GM12891 (cell line): ENCODE measurements at regions not wholly inside any gene's neighbourhood (a gene's known extent, or its start where the extent isn't known, plus 50 kb on each side); places are given as distances from the start of the nearest gene placed in this dataset.

Experiments used
- DNase-seq: peaks from one replicate; pipeline ENCODE4 v3.0.0; 2011; ENCODE audit warnings: low spot score; ENCODE audit not compliant: insufficient read length
- FAIRE-seq: peaks from 2 replicates; lab custom pipeline; 2011; peaks lifted over from hg19 to GRCh38; lab: Jason Lieb, UNC
- PAX5 ChIP-seq: IDR thresholded peaks from 2 replicates; pipeline ENCODE4 v1.6.1; 2011; ENCODE audit warnings: low read length, moderate library complexity, mild to moderate bottlenecking; ENCODE audit not compliant: insufficient read depth, severe bottlenecking
- POLR2A ChIP-seq: IDR thresholded peaks from 2 replicates; pipeline ENCODE4 v1.6.1; 2011; ENCODE audit warnings: low read depth, low read length, control low read depth
- POLR2AphosphoS5 ChIP-seq: IDR thresholded peaks from 2 replicates; pipeline ENCODE4 v1.6.1; 2011; ENCODE audit warnings: low read depth, low read length, control low read depth
- POU2F2 ChIP-seq: IDR thresholded peaks from 2 replicates; pipeline ENCODE4 v1.6.1; 2011; ENCODE audit warnings: low read depth, mild to moderate bottlenecking, control low read depth, low read length, moderate library complexity
- SPI1 ChIP-seq: IDR thresholded peaks from 2 replicates; pipeline ENCODE4 v1.6.1; 2011; ENCODE audit warnings: low read depth, low read length, control low read depth
- TAF1 ChIP-seq: IDR thresholded peaks from 2 replicates; pipeline ENCODE4 v1.6.1; 2011; ENCODE audit warnings: low read depth, low read length, control low read depth

- no peak for DNase-seq
- FAIRE-seq: no peak
- TF ChIP-seq POLR2A (no peak), TAF1 (no peak), PAX5 (no peak), POLR2AphosphoS5 (no peak), POU2F2 (no peak), SPI1 (no peak)
These were observed 914.4 kb upstream of the TENM4 start for GRCh38 chr11:80355251-80355650.

GRCh38 chr11:80350541-80350940 is 909.7 kb upstream of the TENM4 start:
- TF ChIP-seq POU2F2 (no peak), POLR2A (no peak), PAX5 (no peak), SPI1 (no peak), TAF1 (no peak), POLR2AphosphoS5 (no peak)
- FAIRE-seq (no peak), DNase-seq (no peak)

- no peak for DNase-seq
- TF ChIP-seq PAX5 (no peak), POU2F2 (no peak), POLR2AphosphoS5 (no peak), TAF1 (no peak), SPI1 (no peak)
- no peak for FAIRE-seq
These were observed 909.2 kb upstream of the TENM4 start for GRCh38 chr11:80349997-80350396.

DNA sequence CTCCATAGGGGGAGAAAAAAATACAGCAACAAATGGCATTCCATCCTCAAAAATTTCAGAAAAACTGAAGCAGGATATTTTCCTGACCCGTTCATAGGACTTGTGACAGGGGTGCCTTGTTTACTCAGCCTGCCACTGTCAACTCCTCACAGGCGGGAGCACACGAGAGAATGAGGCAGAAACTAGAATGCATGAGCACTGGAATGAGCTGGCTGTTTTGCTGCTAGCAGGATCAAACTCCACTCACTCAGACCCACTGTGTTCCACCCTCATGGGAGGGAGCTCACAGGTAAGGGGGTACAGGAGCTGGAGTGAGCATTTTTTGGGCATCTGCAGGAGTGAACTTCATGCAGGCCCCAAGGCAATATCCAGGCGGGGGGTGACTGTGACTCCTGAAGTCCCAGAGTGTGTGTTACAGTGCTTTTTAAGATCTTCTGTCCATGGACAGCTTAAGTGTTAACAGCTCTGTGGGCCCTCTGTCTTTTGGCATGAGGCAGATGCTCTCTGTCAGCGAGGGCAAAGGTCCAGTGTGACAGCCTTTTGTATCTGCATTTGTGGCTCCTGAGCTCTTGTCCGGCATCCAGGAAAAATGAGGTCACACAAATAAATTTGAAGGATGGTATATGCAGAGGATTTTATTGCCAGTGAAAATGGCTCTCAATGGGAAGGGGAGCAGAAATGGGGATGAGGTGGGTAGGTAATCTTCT is 905.7 kb upstream of the TENM4 start:
- DNase-seq (no peak), FAIRE-seq (no peak)
- TF ChIP-seq POLR2A: no peak
- TF ChIP-seq POU2F2: no peak
- no peak for TF ChIP-seq TAF1
- TF ChIP-seq PAX5: no peak
- no peak for TF ChIP-seq POLR2AphosphoS5
- no peak for TF ChIP-seq SPI1

GRCh38 chr11:80343436-80343835 is 902.6 kb upstream of the TENM4 start:
- FAIRE-seq (no peak), DNase-seq (no peak)
- TF ChIP-seq POLR2A: no peak
- no peak for TF ChIP-seq SPI1
- TF ChIP-seq PAX5: no peak
- no peak for TF ChIP-seq TAF1
- TF ChIP-seq POU2F2: no peak
- no peak for TF ChIP-seq POLR2AphosphoS5

DNA sequence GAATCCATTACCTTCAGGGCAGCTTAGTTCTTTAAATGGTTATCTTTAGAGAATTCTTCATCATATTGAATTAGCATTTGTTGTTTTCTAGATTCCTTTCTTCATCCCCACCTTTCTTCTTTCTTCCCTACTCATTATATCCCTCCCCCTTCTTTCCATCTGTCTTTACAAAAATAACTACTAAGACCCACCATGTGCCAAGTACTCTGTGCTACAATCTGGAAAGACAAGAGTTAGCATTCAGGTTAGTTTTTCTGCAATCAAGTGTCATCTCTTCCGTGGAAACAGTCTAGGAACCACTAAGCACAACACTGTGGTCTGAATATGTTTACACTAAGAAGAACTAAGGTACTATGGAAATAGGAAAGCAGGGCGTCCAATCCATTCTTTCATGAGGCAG is 897.4 kb upstream of the TENM4 start:
- TF ChIP-seq TAF1 (no peak), SPI1 (no peak), POU2F2 (no peak), POLR2A (no peak), PAX5 (no peak), POLR2AphosphoS5 (no peak)
- DNase-seq (no peak), FAIRE-seq (no peak)

DNA sequence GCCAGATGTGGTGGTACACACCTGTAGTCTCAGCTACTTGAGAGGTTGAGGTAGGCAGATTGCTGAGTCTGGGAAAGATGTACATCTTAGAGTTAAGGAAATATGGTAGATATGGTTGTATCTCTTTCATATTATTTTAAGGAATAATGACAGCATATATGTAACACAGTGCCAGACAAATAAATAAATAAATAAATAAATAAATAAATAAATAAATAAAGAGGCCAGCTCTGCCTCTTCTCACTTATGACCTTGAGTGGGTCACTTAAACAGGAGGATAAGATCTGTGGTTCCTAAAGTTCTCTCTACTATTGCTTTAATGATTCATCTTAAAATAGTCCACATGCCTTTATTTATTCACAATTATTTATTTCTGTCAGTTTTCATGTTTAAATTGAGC is 890.9 kb upstream of the TENM4 start:
- DNase-seq: no peak
- FAIRE-seq: no peak
- no peak for TF ChIP-seq POU2F2
- TF ChIP-seq POLR2AphosphoS5: no peak
- no peak for TF ChIP-seq PAX5
- no peak for TF ChIP-seq POLR2A
- no peak for TF ChIP-seq TAF1
- TF ChIP-seq SPI1: no peak

- FAIRE-seq (no peak), DNase-seq (no peak)
- TF ChIP-seq TAF1 (no peak), PAX5 (no peak), POLR2AphosphoS5 (no peak)
These were observed 889.4 kb upstream of the TENM4 start for GRCh38 chr11:80330264-80330663.

GRCh38 chr11:80328774-80329173 is 887.9 kb upstream of the TENM4 start:
- DNase-seq (no peak), FAIRE-seq (no peak)
- TF ChIP-seq TAF1: no peak
- TF ChIP-seq POLR2A: no peak
- no peak for TF ChIP-seq SPI1

- FAIRE-seq (no peak), DNase-seq (no peak)
- TF ChIP-seq POLR2A (no peak), POLR2AphosphoS5 (no peak), SPI1 (no peak), POU2F2 (no peak), TAF1 (no peak), PAX5 (no peak)
These were observed 887.3 kb upstream of the TENM4 start for GRCh38 chr11:80327956-80328614.
